CD4-positive, alpha-beta T cell (primary cell): ENCODE measurements at regions not wholly inside any gene's neighbourhood (a gene's known extent, or its start where the extent isn't known, plus 50 kb on each side); places are given as distances from the start of the nearest gene placed in this dataset.

Experiments used
- ATAC-seq: fragments of 200-7000 bp; cut with Tn5 transposase; one replicate; pipeline ENCODE4 v1.10.0; 2022; ENCODE audit warnings: mild to moderate bottlenecking; ENCODE audit not compliant: poor library complexity
- CTCF ChIA-PET: fragments of 350-600 bp; sonication (Branson Sonifier 250); formaldehyde crosslinking; loops from one replicate; lab custom pipeline; 2021; ENCODE audit warnings: antibody characterized with exemption, inconsistent platforms; lab: Charles Lee
- POLR2A ChIA-PET: fragments of 350-600 bp; sonication (Branson Sonifier 250); formaldehyde crosslinking; loops from one replicate; lab custom pipeline; 2021; ENCODE audit warnings: antibody characterized with exemption, inconsistent platforms; lab: Charles Lee
- DNase-seq, 14 experiments: peaks; one replicate each; pipeline ENCODE4 v3.0.0-alpha.2; 2013 to 2020; ENCODE audit warnings: mixed read lengths in 2 of 14
- H3K27ac ChIP-seq, 2 donors: one replicate each; pipeline versions ENCODE4 v1.5.1 to v1.7.0; 2013; ENCODE audit warnings: low read length in 2 of 2, low read depth in 1 of 2, mild to moderate bottlenecking in 1 of 2
- H3K27me3 ChIP-seq, 2 experiments: 1 replicate in 1 of 2; 2 replicates in 1 of 2; pipeline versions ENCODE4 v1.6.1 to v1.7.0; 2013; ENCODE audit warnings: low read length in 2 of 2, control low read depth in 1 of 2, mild to moderate bottlenecking in 1 of 2, moderate library complexity in 1 of 2; ENCODE audit not compliant: insufficient read depth in 2 of 2, control insufficient read depth in 1 of 2
- H3K36me3 ChIP-seq: one replicate; pipeline ENCODE4 v1.6.1; 2013; ENCODE audit warnings: low read length, control low read depth; ENCODE audit not compliant: insufficient read depth
- H3K4me1 ChIP-seq: one replicate; pipeline ENCODE4 v1.6.1; 2013; ENCODE audit warnings: low read length, control low read depth; ENCODE audit not compliant: insufficient read depth
- H3K4me3 ChIP-seq: one replicate; pipeline ENCODE4 v1.5.1; 2013; ENCODE audit warnings: mild to moderate bottlenecking, low read length, moderate library complexity
- H3K9me3 ChIP-seq, 2 experiments: 1 replicate in 1 of 2; 2 replicates in 1 of 2; pipeline versions ENCODE4 v1.6.1 to v1.7.0; 2013; ENCODE audit warnings: low read length in 2 of 2, mild to moderate bottlenecking in 2 of 2, control low read depth in 1 of 2, moderate library complexity in 1 of 2; ENCODE audit not compliant: control insufficient read depth in 1 of 2, insufficient read depth in 1 of 2
- H3K27ac Mint-ChIP-seq: one replicate; pipeline ENCODE4 v1.8.0; 2020; ENCODE audit warnings: mixed read lengths
- H3K27me3 Mint-ChIP-seq: one replicate; pipeline ENCODE4 v1.8.0; 2021; ENCODE audit warnings: mixed read lengths
- H3K36me3 Mint-ChIP-seq: one replicate; pipeline ENCODE4 v1.8.0; 2021; ENCODE audit warnings: low read depth, mixed read lengths
- H3K4me1 Mint-ChIP-seq: one replicate; pipeline ENCODE4 v1.8.0; 2021; ENCODE audit warnings: low read depth, mixed read lengths
- H3K4me3 Mint-ChIP-seq: one replicate; pipeline ENCODE4 v1.8.0; 2020; ENCODE audit warnings: mild to moderate bottlenecking, mixed read lengths
- H3K9me3 Mint-ChIP-seq: one replicate; pipeline ENCODE4 v1.8.0; 2020; ENCODE audit warnings: mixed read lengths
- intact Hi-C, 2 experiments: fragments of 100-400 bp; cut with DNase I in 1 of 2; cut with micrococcal nuclease in 1 of 2; formaldehyde crosslinking; loops; one replicate each; pipeline versions ENCODE4 v1.15.1 to v1.9.0; 2023 to 2025; cut with DNase I, micrococcal nuclease
- TF ChIP-seq, protein P1 (sequence below): fragments of 200-600 bp; IDR thresholded peaks from one replicate; pipeline ENCODE4 v1.8.0; 2022; ENCODE audit warnings: antibody characterized with exemption, mild to moderate bottlenecking

DNA sequence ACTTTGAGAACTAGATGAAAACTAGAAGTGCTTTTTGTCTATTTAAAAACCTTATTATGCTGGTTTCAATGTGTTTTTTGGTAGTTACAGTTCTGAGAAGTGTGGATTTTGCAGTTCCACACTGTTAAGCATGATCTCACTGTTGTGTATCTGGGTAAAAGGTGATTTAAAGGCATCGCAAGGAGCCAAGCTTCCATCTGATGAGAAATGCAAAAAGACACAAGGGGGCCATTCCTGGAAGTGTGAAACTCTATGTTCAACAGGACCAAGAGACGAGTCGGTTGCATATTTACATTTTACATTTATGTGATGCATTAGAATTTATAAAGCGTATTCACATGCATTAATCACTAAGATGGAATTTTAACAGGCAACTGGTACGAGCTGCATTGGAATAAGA lies 490.8 kb downstream of the NPIPA7 start:
- Mint-ChIP-seq H3K4me1 (no peaks in the 10 kb centered on the region), H3K27me3 (peaks cover 36% of the 10 kb centered on the region), H3K9me3 (no peaks in the 10 kb centered on the region), H3K4me3 (no peak overlapping the region), H3K36me3 (no peaks in the 10 kb centered on the region), H3K27ac (no peak overlapping the region)
- Histone ChIP-seq H3K27me3 (peaks cover 3 to 8% of the 10 kb centered on the region in 2 experiments), H3K4me3 (no peak overlapping the region), H3K27ac (no peak overlapping the region), H3K36me3 (no peaks in the 10 kb centered on the region), H3K9me3 (no peaks in the 10 kb centered on the region), H3K4me1 (no peaks in the 10 kb centered on the region)
- CTCF ChIA-PET, result no interaction called here
- intact Hi-C loops, result loop anchor here in 1 of 2 experiments (10.0 kb wide), 2 partner anchors 115 to 325 kb away; no protein-coding TSS in a partner anchor
- no peak for ATAC-seq
- DNase-seq, result no peak
- POLR2A ChIA-PET, result no interaction called here
- TF ChIP-seq, protein P1, sequence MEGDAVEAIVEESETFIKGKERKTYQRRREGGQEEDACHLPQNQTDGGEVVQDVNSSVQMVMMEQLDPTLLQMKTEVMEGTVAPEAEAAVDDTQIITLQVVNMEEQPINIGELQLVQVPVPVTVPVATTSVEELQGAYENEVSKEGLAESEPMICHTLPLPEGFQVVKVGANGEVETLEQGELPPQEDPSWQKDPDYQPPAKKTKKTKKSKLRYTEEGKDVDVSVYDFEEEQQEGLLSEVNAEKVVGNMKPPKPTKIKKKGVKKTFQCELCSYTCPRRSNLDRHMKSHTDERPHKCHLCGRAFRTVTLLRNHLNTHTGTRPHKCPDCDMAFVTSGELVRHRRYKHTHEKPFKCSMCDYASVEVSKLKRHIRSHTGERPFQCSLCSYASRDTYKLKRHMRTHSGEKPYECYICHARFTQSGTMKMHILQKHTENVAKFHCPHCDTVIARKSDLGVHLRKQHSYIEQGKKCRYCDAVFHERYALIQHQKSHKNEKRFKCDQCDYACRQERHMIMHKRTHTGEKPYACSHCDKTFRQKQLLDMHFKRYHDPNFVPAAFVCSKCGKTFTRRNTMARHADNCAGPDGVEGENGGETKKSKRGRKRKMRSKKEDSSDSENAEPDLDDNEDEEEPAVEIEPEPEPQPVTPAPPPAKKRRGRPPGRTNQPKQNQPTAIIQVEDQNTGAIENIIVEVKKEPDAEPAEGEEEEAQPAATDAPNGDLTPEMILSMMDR, result no peak

GRCh38 chr16:16871196-16871595 lies 492.3 kb downstream of the NPIPA7 start:
- Histone ChIP-seq H3K27me3 (peaks cover 3 to 8% of the 10 kb centered on the region in 2 experiments), H3K4me1 (no peaks in the 10 kb centered on the region), H3K4me3 (no peak overlapping the region), H3K27ac (no peak overlapping the region), H3K36me3 (no peaks in the 10 kb centered on the region), H3K9me3 (no peaks in the 10 kb centered on the region)
- intact Hi-C loops, result no loop called here
- no peak for ATAC-seq
- CTCF ChIA-PET, result no interaction called here
- POLR2A ChIA-PET, result no interaction called here
- TF ChIP-seq, protein P1, result no peak
- no peak overlapping the region for H3K27ac Mint-ChIP-seq
- H3K4me3 Mint-ChIP-seq, result no peak overlapping the region
- no peak for DNase-seq
- peaks cover 36% of the 10 kb centered on the region for H3K27me3 Mint-ChIP-seq
- no peaks in the 10 kb centered on the region for H3K4me1 Mint-ChIP-seq
- H3K9me3 Mint-ChIP-seq, result no peaks in the 10 kb centered on the region
- H3K36me3 Mint-ChIP-seq, result no peaks in the 10 kb centered on the region

DNA sequence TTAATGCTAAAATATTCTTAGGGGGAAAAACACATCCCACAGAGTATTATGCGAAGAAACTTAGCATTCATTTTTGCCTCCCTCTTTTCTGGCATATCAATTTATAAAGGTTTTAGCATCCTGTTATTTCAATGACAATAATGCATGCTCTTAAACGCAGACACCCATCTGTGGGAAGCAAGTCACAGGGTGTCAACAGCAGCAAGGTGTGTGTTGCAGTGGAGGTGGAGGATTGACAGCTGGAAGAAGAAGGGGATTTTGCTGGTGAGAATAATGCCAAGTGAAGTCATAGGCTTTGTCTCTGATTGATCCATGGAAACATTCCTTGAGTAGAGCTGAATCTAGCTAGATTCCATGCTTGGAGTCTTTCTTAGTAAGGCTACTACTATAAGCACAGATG lies 498.1 kb downstream of the NPIPA7 start:
- CTCF ChIA-PET, result no interaction called here
- H3K27me3 ChIP-seq, result peaks cover 0 to 8% of the 10 kb centered on the region in 2 experiments
- DNase-seq, result no peak
- Mint-ChIP-seq H3K4me3 (no peak overlapping the region), H3K4me1 (no peaks in the 10 kb centered on the region), H3K9me3 (no peaks in the 10 kb centered on the region), H3K36me3 (no peaks in the 10 kb centered on the region), H3K27ac (no peak overlapping the region), H3K27me3 (peaks cover 19% of the 10 kb centered on the region)
- TF ChIP-seq, protein P1, result no peak
- no peaks in the 10 kb centered on the region for H3K4me1 ChIP-seq
- no peak for ATAC-seq
- H3K9me3 ChIP-seq, result no peaks in the 10 kb centered on the region
- intact Hi-C loops, result no loop called here
- POLR2A ChIA-PET, result no interaction called here
- H3K4me3 ChIP-seq, result no peak overlapping the region
- no peaks in the 10 kb centered on the region for H3K36me3 ChIP-seq
- no peak overlapping the region for H3K27ac ChIP-seq
